GM21447 (cell line): ENCODE measurements at regions not wholly inside any gene's neighbourhood (a gene's known extent, or its start where the extent isn't known, plus 50 kb on each side); places are given as distances from the start of the nearest gene placed in this dataset.

Source experiments
- ATAC-seq: cut with Tn5 transposase; IDR thresholded peaks from one replicate; pipeline ENCODE4 v1.9.1; 2021; ENCODE audit not compliant: unreplicated experiment

DNA sequence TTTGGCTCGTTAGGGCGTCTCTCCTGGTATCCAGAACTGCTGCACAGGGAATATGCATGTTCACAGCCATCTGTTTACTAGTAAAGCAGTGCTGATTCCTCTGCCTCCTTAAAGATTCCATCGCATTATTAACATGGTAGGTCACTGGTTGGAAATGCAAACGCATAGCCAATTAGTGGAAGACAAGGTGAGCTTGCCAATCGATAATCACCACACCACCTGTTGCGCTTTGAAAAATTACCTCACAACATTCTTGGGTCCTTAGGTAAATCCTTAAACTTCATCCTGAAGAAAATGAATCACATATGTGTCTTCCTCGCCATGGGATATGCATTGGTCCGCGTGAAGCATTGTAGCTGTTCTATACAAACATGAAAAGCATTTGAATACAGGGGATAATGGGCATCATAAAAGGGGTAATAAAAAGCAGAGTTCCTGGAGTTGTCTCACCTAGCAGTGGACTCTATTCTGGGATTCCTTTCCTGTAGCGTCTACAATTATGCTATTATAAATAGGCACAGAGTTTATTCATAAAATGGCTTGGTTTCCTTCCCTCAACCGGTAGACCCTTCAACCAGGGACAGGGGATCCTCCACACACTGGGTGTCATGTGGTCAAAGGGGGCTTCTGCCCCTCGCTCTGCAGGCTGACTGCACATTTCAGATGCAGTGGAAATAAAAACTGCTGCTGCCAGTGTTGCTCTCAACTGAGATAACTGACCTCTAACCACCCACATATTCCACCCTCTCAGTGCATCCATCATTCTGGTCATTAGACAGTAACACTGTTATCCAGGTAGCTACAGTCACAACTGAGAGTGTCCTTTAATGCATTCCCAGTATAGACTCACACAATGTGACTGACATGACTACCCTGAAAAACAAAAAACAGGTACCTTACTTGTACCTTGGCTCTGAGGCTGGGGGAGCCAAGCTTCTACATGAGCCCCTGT lies 389.2 kb upstream of the NFE2L3 start:
- ATAC-seq = no peak

DNA sequence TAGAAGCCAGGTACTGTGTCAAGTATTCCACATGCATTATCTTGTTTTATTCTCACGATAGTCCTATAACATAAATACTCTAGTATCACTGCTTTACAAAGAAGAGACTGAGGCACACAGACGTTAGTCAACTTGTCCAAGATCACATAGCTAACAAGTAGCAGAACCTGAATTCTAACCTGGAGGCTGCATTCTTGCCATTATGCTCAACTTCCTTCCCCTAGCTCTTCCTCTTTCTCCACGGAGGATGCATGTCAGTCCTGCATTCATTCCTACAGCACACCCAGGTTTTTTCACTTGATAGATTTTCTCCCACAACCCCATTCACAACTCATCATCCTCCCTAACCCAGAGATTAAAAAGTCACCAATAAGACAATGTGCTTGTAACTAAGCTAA lies 388.5 kb upstream of the NFE2L3 start:
- no peak for ATAC-seq

DNA sequence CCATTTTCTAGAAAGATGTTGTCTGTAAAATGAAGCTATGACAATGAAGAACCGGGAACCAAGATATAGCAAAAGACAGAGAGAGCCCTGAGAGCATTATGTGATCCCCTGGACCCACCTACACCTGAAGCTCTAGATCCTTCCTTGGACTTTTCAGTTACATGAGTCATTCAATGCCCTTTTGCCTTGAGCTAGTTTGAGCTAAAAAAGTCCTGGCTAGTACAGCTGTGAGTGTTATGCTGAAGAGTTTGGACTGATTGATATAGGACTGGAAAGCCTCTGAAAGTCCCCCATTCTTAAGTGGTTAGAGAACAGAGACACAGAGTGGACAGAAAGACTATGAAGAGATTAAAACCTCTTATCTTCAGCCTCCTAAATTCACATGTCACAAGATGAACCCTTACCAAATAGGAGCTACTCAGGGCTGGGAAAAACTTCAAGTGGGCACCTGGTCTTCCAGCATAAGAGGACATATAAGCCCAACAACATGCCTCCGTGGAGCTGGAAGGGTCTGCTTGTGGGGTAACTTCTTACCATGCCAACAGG lies 386.8 kb upstream of the NFE2L3 start:
- no peak for ATAC-seq

DNA sequence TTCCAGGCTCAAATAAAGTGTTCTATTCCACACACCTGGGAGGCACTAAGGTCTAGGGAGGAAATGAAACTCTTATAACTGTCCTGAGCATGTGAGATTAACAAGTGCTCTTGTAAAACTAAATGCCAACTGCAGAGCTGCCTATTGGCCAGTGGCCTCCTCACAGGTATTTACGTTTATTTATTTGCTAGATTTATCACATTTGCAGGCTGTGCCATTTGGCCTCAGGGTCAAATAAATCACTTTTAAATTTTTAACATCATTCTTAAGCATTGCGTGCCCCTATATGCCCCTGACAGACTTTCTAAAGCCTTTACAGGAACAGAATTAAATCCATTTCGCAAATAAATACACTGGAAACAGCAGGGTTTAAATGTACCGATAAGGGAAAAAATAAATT lies 381.8 kb upstream of the NFE2L3 start:
- no peak for ATAC-seq

DNA sequence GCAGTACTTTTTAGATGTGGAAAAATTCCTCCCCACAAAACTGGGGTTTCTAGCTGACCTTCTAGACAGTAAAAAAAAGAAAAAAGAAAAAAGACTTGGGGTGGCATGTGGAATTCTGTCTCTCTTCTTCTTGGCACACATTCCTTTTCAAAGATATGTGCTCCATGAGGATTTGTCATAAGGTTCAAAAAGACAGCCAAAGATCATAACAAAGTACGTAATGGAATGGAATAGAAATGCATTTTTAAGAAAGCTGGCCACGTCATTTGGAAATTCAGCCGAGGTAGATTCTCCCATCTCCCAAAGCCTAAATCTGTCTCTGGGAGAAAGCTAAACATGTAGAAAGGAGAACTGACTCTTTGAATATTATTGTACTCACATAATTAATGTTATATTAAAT lies 381.3 kb upstream of the NFE2L3 start:
- no peak for ATAC-seq

DNA sequence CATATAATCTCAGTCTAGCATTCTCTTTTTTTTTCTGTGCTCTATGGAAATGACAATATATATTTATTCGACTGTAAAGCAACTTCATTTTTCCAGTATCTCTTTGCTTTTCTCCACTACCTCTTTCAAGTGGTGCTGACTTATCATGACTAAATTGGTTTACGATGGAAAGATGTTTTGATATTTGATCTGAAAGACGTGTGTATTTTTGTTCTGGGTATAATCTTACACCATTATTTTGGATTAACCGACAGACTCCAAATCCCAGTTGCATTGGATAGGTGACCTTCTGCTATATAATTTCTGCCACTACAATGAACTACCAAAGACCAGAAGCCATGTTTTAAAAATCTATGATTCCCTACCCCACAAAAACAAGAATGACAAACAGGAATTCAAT lies 380.5 kb upstream of the NFE2L3 start:
- no peak for ATAC-seq

DNA sequence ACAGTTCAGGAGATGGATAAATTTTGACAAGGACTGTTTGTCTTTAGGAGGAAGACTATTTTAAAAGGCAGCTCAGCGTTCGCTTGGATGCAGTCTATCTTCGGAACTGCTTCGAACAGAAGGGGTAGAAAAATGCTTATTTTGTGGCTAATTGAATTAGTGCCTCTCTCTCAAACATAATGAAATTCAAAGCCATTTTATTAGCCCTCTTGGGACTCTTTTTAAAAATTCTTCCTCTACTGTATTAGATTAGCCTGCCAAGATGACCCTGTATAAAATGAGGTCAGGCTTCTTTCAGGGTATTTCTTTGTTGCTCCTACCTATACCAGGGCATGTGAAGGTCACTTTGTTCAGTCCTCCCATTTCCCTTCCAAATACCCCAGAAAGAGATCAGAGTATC lies 379.2 kb upstream of the NFE2L3 start:
- no peak for ATAC-seq

DNA sequence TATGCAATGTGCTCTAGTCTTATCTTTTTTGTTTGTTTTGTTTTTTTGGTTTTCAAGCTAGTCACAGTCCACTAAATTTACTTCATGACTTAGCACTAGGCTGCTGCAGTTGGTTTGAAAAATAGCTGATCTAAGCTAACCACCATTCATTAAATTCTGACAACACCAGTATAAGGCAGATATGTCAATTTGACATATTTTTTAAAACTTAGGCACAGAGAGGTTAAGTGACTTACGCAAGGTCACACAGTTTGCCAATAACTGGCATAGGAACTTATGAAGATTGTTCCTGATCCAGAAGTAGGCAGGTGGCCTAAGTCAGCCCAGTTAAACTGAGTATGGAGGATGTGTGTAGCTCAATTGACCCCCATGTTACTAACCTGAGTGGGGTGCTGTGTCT lies 377.3 kb upstream of the NFE2L3 start:
- ATAC-seq = no peak

DNA sequence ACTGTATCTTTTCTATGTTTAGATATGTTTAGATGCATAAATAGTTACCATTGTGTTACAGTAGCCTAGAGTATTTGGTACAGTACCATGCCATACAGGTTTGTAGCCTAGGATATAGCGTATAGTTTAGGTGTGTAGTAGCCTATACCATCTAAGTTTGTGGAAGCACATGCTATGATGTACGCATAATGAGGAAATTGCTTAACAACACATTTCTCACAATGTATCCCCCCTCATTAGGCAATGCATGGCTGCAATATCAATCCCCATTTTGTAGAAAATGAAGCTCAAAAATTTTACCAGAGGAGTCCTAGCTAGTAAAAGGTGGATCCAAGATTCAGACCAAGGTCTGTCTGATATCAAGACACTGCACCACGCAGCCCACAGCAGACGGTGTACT lies 376.4 kb upstream of the NFE2L3 start:
- no peak for ATAC-seq

DNA sequence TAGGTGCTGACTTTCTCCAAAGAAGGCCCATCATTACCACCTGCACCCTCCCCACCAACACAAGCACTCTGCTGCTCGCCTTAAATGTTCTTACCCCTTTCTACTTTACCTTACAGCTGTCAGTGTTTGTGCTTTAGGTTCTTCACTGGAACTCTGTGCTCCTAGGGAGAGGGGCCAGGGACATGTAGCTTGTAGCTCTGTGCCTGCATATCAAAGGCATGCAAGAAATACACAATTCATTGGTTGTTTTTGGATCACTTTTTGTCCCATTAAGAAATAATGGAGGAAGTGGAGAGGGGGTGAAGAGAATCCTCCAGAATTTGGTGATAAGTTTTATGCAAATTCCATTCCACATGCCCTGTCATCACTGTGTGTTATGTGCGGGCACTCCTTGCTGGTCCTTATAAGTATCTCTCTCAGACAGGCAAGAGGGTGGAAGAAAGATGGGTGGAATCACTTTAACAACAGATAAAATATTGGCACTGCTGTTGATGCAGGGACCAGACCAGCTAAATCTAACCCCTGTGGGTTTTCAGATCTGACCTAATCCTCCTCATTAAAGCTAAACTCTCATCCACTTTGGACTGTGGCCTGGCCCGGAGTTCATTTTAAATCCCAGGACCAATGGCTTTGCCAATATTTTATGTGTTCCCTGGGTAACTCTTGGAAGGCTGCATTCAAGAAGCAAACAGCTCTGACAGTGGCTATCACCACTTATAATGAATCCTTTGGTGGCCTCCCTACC lies 375.8 kb upstream of the NFE2L3 start:
- ATAC-seq = no peak

DNA sequence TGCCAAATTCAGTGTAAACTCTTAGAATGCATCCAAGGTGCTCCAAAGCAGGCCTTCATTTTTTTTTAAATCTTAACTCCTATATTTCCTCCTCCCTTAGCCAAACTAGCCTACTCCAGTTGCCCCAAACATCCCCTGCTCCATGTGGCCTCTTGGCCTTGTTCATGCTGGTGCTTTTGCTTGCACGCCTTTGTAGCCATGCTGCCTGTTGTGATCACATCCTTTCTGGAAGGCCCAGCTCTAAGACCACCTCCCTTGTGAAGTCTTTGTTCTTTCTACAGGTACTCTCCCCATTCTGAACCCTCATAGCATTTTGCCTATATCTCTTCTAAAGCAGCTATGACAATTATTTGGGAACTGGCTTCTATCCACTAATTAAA lies 375.3 kb upstream of the NFE2L3 start:
- no peak for ATAC-seq

DNA sequence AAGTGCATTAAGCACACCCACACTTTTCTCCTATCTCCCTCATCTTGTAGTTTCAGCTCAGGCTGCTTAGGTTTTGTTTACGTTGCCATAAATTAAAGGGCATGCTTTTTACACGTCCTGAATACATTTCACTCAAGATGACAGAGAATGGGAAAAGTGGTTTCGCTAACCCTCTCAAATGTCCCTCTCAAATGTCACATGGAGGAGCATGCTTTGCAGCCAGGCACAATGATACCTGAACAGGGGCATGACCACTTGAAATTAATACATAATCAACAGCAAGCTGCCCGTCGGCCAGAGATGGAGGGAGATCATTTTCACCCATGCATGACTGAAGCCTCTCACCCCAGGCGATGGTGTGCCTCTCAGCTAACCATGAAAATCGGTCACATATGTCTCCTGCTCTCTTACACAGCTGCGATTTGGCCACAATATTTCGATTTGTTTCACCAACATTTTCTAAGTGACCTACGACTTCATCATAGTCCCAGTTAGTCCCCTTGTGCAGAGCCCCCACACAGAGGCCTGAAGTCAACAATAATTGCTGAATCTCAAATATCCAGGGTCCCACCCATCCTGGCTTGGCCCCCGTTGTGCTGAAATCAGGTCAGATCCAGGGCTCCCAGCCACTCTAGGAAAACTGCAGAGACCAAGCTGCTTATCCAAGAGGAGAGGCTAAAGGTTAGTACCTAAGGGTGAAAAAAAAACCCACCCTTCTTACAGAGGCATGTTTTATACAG lies 373.9 kb upstream of the NFE2L3 start:
- ATAC-seq = no peak

DNA sequence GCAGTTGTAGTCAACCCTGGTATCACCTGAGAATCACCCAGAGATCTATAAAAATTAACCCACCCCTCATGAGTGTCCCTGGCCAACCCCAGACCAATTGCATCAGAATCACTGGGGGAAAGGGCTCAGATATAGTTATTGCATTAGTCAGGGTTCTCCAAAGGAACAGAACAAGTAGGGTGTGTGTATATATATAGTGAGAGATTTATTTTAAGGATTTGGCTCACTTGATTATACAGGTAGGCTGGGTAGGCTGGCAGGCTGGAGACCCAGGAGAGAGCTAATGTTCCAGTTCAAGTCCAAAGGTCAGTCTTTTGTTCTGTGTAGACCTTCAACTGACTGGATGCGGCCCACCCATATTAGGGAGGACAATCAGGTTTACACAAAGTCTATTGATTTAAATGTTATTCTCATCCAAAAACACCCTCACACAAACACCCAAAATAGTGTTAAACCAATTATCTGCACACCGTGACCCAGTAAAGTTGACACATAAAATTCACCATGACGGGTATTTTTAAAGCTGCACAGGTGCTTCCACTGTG lies 372.9 kb upstream of the NFE2L3 start:
- ATAC-seq = no peak

DNA sequence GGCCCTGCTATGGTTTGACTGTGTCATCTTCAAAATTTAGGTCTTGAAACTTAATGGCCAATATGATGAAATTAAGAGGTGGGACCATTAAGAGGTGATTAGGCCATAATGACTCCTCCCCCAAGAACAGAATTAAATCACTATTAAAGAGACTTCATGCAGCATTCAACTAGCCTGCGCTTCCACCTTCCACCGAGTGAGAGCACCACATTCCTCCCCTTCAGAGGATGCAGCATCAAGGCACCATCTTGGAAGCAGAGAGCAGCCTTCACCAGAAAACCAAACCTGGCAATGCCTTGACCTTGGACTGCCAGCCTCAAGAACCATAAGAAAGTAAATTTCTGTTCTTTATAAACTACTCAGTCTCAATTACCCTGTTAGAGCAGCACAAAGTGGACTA lies 371.1 kb upstream of the NFE2L3 start:
- no peak for ATAC-seq

DNA sequence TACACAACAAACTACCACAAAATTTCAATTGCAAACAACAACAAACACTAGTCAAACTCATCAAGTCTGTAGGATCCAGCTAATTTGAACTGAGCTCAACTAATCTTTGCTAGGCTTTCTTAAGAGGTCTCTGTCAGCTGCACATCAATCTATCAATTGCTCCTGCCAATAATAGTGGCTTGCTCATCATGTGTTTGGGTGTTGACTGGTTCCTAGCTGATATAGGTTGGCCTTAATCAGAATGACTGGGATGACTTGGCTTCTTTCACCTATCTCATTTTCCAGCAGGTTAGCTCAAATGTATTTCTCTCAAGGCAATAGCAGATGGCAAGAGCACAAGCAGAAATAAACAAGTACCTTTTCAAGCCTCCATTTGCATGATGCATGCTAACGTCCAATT lies 370.3 kb upstream of the NFE2L3 start:
- no peak for ATAC-seq

DNA sequence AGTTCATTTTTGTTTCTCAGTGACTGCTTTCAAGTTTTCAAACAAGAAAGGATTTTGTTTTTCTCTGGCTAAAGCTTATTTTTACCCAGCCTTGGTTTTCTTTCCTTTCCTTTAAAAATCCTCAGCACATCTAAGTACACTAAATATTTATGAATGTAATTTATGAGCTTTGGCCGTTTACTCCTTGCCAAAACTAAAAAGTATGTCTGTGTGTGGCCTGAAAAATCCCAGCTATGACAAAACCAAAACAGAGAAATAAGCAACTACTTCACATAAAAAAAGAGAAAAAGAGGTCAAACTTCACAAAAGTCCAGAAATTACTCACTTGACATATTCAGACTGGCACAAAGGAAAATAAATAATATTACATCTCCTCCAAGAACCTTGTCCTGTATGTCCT lies 365.1 kb upstream of the NFE2L3 start:
- ATAC-seq = no peak

DNA sequence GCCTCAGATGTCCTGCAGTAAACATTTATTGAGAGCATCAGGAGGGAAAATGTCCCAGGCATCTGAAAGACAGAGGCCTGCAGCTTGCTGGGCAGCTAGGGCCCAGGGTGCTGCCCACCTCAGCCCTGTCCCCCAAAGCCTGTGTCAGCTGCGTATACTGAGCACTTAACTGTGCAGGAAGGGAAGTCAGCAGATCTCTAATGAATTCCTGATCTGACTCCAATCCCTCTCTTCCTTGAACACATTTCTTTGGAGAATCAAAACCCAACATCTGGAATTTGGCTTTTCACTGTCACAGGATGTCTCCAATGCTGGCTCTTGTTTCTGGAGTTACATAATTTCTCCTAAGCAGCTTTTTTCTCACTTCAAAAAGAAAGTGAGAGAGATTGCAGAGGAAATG lies 364.7 kb upstream of the NFE2L3 start:
- ATAC-seq = no peak

DNA sequence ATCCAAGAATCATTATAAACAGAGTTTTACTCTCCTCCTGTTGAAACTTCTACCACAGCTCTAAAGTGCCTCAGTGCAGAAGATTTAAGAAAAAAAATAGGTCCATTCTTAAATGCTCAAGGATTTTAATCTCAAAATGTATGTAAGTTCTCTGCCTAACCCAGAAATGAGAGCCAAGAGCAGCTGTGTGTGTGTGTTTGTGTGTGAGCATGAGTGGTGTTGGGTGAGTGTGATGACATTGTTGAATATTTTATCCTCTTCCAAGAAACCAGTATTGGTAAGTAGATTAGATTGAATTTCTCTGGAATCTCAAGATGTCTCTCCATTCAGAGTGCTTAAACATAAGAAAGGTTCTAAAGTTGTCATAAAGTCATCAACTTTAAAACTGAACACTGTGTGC lies 363.6 kb upstream of the NFE2L3 start:
- ATAC-seq = no peak

DNA sequence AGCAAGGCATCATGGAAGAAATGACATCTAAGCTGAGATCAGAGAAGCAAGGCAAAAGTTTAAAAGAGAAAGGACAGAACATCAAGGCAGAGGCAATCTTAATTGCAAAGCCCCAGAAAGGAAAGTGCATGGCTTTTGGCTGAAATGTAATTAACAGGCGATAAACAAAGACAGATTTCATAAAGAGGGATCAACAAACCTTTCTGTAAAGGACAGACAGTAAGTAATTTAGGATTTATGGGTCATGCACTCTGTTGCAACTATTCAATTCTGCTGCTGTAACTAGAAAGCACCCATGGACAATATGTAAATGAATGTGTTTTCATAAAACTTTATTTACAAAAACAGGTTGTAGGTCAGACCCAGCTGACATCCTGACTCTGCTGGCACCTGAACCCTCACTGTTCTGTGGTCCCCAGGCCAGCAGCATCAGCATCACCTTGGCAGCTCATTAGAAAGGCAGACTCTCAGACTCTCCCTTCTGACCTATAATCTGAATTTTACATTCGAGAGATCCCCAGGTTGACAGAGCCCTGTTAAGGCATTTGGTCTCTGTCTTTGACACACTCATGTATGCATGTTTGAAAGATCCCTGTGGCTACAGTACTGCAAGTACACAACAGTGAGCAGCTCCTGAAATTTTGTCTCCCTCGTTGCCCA lies 362.9 kb upstream of the NFE2L3 start:
- no peak for ATAC-seq
